Smooth muscle cell (in vitro differentiated cells): ENCODE measurements at regions not wholly inside any gene's neighbourhood (a gene's known extent, or its start where the extent isn't known, plus 50 kb on each side); places are given as distances from the start of the nearest gene placed in this dataset.
"Not testable (repeated sequence)": the region's sequence is repeated elsewhere in the genome, so short reads cannot be mapped to it uniquely, and the experiment has no call there.

Experiments used
- DNase-seq: peaks from one replicate; lab custom pipeline; 2025; ENCODE audit not compliant: unreplicated experiment; lab: John Stamatoyannopoulos, UW
- H2AFZ ChIP-seq: fragments of 200-600 bp; sonication (generic); 2 replicates; pipeline ENCODE4 v1.6.0; 2016; ENCODE audit warnings: antibody characterized with exemption, low read depth, mild to moderate bottlenecking
- H3F3A ChIP-seq: fragments of 200-600 bp; sonication (generic); 2 replicates; pipeline ENCODE4 v1.6.0; 2017; ENCODE audit warnings: antibody characterized with exemption, low read depth
- H3K27ac ChIP-seq: fragments of 200-600 bp; sonication (generic); 2 replicates; pipeline ENCODE4 v1.5.1; 2016; ENCODE audit warnings: low read depth, mild to moderate bottlenecking
- H3K27me3 ChIP-seq: fragments of 200-600 bp; sonication (generic); 2 replicates; pipeline ENCODE4 v1.6.1; 2016; ENCODE audit warnings: low read depth, mild to moderate bottlenecking
- H3K36me3 ChIP-seq: fragments of 200-600 bp; sonication (generic); 2 replicates; pipeline ENCODE4 v1.5.1; 2016; ENCODE audit warnings: low read depth
- H3K4me1 ChIP-seq: fragments of 200-600 bp; sonication (generic); 2 replicates; pipeline ENCODE4 v1.5.1; 2016; ENCODE audit warnings: low read depth
- H3K4me2 ChIP-seq: fragments of 200-600 bp; sonication (generic); 2 replicates; pipeline ENCODE4 v1.6.0; 2016; ENCODE audit warnings: mild to moderate bottlenecking
- H3K4me3 ChIP-seq: fragments of 200-600 bp; sonication (generic); 2 replicates; pipeline ENCODE4 v1.5.1; 2016; ENCODE audit warnings: mild to moderate bottlenecking
- H3K79me2 ChIP-seq: fragments of 200-600 bp; sonication (generic); 2 replicates; pipeline ENCODE4 v1.6.0; 2016; ENCODE audit warnings: low read depth, mild to moderate bottlenecking
- H3K9ac ChIP-seq: fragments of 200-600 bp; sonication (generic); 2 replicates; pipeline ENCODE4 v1.6.0; 2016; ENCODE audit warnings: low read depth
- H3K9me3 ChIP-seq: fragments of 200-600 bp; sonication (generic); replicated peaks from 2 replicates; pipeline ENCODE4 v1.5.1; 2016; ENCODE audit warnings: low read depth
- H4K20me1 ChIP-seq: fragments of 200-600 bp; sonication (generic); 2 replicates; pipeline ENCODE4 v1.6.0; 2016; ENCODE audit warnings: low read depth
- WGBS: methylation state at CpG from one replicate; pipeline ENCODE4 v1.1.7; 2016; ENCODE audit warnings: low lambda C conversion rate; 5-methylcytosine and 5-hydroxymethylcytosine counted together
- TF ChIP-seq, protein P1 (sequence below): fragments of 200-600 bp; sonication (generic); IDR thresholded peaks from 2 replicates; pipeline ENCODE4 v1.5.1; 2017; ENCODE audit warnings: borderline replicate concordance, mild to moderate bottlenecking, antibody characterized with exemption; ENCODE audit not compliant: insufficient read depth, poor library complexity, severe bottlenecking

GRCh38 chr4:160414496-160414895, 1311.6 kb downstream of the RAPGEF2 start:
- WGBS: 89% methylated on average over 5 of the region's 5 CpGs

DNA sequence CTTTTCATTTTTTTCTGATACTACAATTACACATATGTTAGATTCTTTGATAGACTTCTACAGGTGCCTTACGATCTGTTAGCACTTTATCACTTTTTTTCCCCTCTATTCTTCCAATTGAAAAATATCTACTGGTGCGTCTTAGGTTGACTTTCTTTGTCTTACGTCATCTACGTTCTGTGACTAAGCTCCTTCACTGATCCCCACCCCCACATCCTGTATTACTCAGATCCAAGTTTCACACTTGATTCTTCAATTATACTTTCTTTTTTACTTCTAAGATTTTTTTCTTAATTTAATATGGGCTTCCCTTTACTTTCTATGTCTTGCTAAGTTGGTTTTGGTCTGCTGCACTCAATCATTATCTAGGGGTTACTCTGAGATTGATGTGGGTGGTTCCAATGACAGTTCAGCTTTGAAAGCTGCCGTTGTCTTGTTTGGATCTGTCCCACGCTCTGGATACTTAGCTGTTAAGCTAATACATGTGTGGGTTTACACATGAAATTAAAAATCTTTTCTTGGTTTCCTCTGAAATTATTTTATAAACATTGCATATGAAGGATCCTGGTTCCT, 1321.1 kb downstream of the RAPGEF2 start:
- TF ChIP-seq, protein P1, sequence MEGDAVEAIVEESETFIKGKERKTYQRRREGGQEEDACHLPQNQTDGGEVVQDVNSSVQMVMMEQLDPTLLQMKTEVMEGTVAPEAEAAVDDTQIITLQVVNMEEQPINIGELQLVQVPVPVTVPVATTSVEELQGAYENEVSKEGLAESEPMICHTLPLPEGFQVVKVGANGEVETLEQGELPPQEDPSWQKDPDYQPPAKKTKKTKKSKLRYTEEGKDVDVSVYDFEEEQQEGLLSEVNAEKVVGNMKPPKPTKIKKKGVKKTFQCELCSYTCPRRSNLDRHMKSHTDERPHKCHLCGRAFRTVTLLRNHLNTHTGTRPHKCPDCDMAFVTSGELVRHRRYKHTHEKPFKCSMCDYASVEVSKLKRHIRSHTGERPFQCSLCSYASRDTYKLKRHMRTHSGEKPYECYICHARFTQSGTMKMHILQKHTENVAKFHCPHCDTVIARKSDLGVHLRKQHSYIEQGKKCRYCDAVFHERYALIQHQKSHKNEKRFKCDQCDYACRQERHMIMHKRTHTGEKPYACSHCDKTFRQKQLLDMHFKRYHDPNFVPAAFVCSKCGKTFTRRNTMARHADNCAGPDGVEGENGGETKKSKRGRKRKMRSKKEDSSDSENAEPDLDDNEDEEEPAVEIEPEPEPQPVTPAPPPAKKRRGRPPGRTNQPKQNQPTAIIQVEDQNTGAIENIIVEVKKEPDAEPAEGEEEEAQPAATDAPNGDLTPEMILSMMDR: no peak
- no peak for DNase-seq
- H3K36me3 ChIP-seq: no peaks in the 10 kb centered on the region
- H3K4me2 ChIP-seq: peak overlapping the region; percentile 74
- WGBS: 43% methylated on average over 6 of the region's 6 CpGs
- H4K20me1 ChIP-seq: no peaks in the 10 kb centered on the region
- no peaks in the 10 kb centered on the region for H3K4me1 ChIP-seq
- no peaks in the 10 kb centered on the region for H3K9me3 ChIP-seq
- H3K4me3 ChIP-seq: no peak overlapping the region
- no peaks in the 10 kb centered on the region for H3K79me2 ChIP-seq
- H3K27me3 ChIP-seq: no peaks in the 10 kb centered on the region
- H3F3A ChIP-seq: no peaks in the 10 kb centered on the region
- peak overlapping the region; percentile 42 for H3K27ac ChIP-seq
- no peak overlapping the region for H3K9ac ChIP-seq
- peak overlapping the region; percentile 59 for H2AFZ ChIP-seq

More at GRCh38 chr4:160414496-160414895, 1311.6 kb downstream of the RAPGEF2 start:
- Histone ChIP-seq H3K27ac (no peak overlapping the region), H3K9me3 (no peaks in the 10 kb centered on the region), H3K4me2 (no peak overlapping the region), H2AFZ (no peak overlapping the region), H3K4me3 (no peak overlapping the region), H3K9ac (no peak overlapping the region), H3K4me1 (no peaks in the 10 kb centered on the region), H3K27me3 (no peaks in the 10 kb centered on the region), H3K79me2 (no peaks in the 10 kb centered on the region), H3F3A (no peaks in the 10 kb centered on the region), H3K36me3 (no peaks in the 10 kb centered on the region), H4K20me1 (no peaks in the 10 kb centered on the region)
- TF ChIP-seq, protein P1: no peak
- DNase-seq: no peak

GRCh38 chr4:160426233-160426632, 1323.4 kb downstream of the RAPGEF2 start:
- no peak overlapping the region for H3K4me3 ChIP-seq
- no peaks in the 10 kb centered on the region for H3K27me3 ChIP-seq
- peaks cover 4% of the 10 kb centered on the region for H3K9me3 ChIP-seq
- no peaks in the 10 kb centered on the region for H3K36me3 ChIP-seq
- no peaks in the 10 kb centered on the region for H3K4me1 ChIP-seq
- H3K79me2 ChIP-seq: no peaks in the 10 kb centered on the region
- WGBS: 87% methylated on average over 2 of the region's 2 CpGs
- DNase-seq: no peak
- H4K20me1 ChIP-seq: no peaks in the 10 kb centered on the region
- no peak overlapping the region for H3K9ac ChIP-seq
- no peaks in the 10 kb centered on the region for H3F3A ChIP-seq
- no peak overlapping the region for H3K4me2 ChIP-seq
- no peak overlapping the region for H3K27ac ChIP-seq
- TF ChIP-seq, protein P1: no peak
- H2AFZ ChIP-seq: no peak overlapping the region

DNA sequence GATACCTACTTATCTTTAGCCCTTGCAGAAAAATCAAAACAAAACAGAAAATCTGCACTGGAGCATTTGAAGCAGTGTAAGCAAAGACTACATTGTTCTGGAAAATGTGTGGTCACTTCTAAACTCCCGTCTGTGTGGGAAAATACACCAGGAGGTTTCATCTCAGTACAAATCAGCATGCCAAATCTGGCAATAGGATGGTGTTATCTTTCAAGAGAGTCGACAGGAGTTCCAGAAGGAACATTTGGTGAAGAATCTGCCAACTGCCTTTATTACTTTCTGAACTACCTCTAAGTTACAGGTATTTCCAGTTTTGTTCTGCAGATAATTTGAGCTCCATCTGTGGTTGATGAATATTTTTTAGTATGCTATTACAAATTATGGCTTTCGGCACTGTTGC, 1348.0 kb downstream of the RAPGEF2 start:
- no peaks in the 10 kb centered on the region for H3K27me3 ChIP-seq
- H3F3A ChIP-seq: no peaks in the 10 kb centered on the region
- H3K4me3 ChIP-seq: no peak overlapping the region
- no peaks in the 10 kb centered on the region for H3K9me3 ChIP-seq
- no peaks in the 10 kb centered on the region for H3K36me3 ChIP-seq
- no peak overlapping the region for H2AFZ ChIP-seq
- no peak overlapping the region for H3K27ac ChIP-seq
- 76% methylated on average over 3 of the region's 3 CpGs for WGBS
- H3K4me2 ChIP-seq: no peak overlapping the region
- no peaks in the 10 kb centered on the region for H3K4me1 ChIP-seq
- TF ChIP-seq, protein P1: no peak
- no peaks in the 10 kb centered on the region for H3K79me2 ChIP-seq
- no peak for DNase-seq
- H4K20me1 ChIP-seq: no peaks in the 10 kb centered on the region
- H3K9ac ChIP-seq: no peak overlapping the region

GRCh38 chr4:160481696-160482690, 1379.1 kb downstream of the RAPGEF2 start:
- not testable (repeated sequence) for H3K4me2 ChIP-seq, H3K4me1 ChIP-seq, H3F3A ChIP-seq, H3K9ac ChIP-seq, H3K27me3 ChIP-seq, H3K9me3 ChIP-seq, H4K20me1 ChIP-seq, H3K36me3 ChIP-seq, DNase-seq, H3K4me3 ChIP-seq, H3K79me2 ChIP-seq, H3K27ac ChIP-seq, H2AFZ ChIP-seq
- WGBS: 90% methylated on average over 29 of the region's 39 CpGs
